ENCODE measurements at regions not wholly inside any gene's neighbourhood (a gene's known extent, or its start where the extent isn't known, plus 50 kb on each side); places are given as distances from the start of the nearest gene placed in this dataset.

DNA sequence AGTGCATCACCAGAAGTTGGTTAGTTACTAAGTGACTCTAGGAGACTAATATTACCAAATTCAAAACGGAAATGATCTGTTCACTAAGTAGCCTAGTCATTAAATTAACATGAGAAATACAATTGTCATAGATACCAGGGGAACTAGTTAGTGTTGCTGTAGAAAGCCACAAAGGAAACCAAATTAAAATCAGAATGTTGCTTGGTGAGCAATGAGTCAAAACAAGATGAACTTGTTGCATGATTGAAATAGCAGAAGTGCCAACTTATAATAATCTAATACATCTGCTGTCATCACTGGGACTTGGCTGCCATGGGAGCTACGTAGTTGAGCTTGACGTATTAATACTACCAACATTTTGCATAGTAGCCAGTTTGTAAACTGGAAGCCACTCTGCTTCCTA, 458.1 kb downstream of the DIPK2A start:
- H3F3A ChIP-seq (ENCODE audit: control insufficient read depth, insufficient read depth) = no peaks in the 10 kb centered on the region
- no peaks in the 10 kb centered on the region for H3K9me2 ChIP-seq (replicated peaks; ENCODE audit: control insufficient read depth, low read length)
- no peak overlapping the region for H3K4me3 ChIP-seq (ENCODE audit: low read length)
- no peaks in the 10 kb centered on the region for H3K4me1 ChIP-seq (ENCODE audit: control insufficient read depth, low read length)
- TF ChIP-seq, protein P1, sequence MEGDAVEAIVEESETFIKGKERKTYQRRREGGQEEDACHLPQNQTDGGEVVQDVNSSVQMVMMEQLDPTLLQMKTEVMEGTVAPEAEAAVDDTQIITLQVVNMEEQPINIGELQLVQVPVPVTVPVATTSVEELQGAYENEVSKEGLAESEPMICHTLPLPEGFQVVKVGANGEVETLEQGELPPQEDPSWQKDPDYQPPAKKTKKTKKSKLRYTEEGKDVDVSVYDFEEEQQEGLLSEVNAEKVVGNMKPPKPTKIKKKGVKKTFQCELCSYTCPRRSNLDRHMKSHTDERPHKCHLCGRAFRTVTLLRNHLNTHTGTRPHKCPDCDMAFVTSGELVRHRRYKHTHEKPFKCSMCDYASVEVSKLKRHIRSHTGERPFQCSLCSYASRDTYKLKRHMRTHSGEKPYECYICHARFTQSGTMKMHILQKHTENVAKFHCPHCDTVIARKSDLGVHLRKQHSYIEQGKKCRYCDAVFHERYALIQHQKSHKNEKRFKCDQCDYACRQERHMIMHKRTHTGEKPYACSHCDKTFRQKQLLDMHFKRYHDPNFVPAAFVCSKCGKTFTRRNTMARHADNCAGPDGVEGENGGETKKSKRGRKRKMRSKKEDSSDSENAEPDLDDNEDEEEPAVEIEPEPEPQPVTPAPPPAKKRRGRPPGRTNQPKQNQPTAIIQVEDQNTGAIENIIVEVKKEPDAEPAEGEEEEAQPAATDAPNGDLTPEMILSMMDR (IDR thresholded peaks at IDR 0.05; ENCODE audit: low read depth, low read length, poor library complexity, severe bottlenecking) = no peak
- TF ChIP-seq EZH2phosphoT487 (IDR thresholded peaks at IDR 0.05; ENCODE audit: borderline replicate concordance, low read length) = no peak
- no peak overlapping the region for H3K27ac ChIP-seq (ENCODE audit: low read depth, low read length)
- no peaks in the 10 kb centered on the region for H3K9me3 ChIP-seq (ENCODE audit: control insufficient read depth, insufficient read depth, low read length)
- H3K27me3 ChIP-seq (ENCODE audit: control insufficient read depth, low read length) = no peaks in the 10 kb centered on the region
- no peaks in the 10 kb centered on the region for H4K20me1 ChIP-seq (ENCODE audit: control insufficient read depth, insufficient read depth, low read depth, low read length)
- no peaks in the 10 kb centered on the region for H3K36me3 ChIP-seq (ENCODE audit: control insufficient read depth, low read length)
- H3K4me2 ChIP-seq (ENCODE audit: low read length) = no peak overlapping the region
- no peaks in the 10 kb centered on the region for H3K79me2 ChIP-seq (ENCODE audit: control insufficient read depth, low read length)

DNA sequence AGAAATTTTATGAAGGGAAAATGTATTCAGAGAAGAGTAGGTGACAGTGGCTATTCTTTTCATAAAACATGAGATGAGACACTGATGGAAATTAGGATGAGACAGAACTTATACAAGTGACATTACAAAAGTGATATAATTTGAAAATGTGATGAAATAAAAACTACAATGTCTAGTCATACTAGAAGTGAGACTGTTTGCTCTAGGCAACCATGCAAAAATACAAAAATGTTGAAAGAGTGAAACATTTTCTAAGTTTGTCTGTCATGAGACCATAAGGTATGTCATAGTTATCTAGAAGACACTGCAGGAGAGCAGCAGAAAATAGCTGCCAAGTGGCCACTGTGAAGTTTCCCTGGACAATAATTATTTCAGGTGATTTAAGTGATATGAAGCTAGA, 459.5 kb downstream of the DIPK2A start:
- TF ChIP-seq EZH2phosphoT487 (IDR thresholded peaks at IDR 0.05; ENCODE audit: borderline replicate concordance, low read length) = no peak
- Histone ChIP-seq H3K9me3 (ENCODE audit: control insufficient read depth, insufficient read depth, low read length) (no peaks in the 10 kb centered on the region), H3F3A (ENCODE audit: control insufficient read depth, insufficient read depth) (no peaks in the 10 kb centered on the region), H3K27ac (ENCODE audit: low read depth, low read length) (no peak overlapping the region), H3K4me2 (ENCODE audit: low read length) (no peak overlapping the region), H3K4me3 (ENCODE audit: low read length) (no peak overlapping the region), H3K36me3 (ENCODE audit: control insufficient read depth, low read length) (no peaks in the 10 kb centered on the region), H3K4me1 (ENCODE audit: control insufficient read depth, low read length) (no peaks in the 10 kb centered on the region), H4K20me1 (ENCODE audit: control insufficient read depth, insufficient read depth, low read depth, low read length) (no peaks in the 10 kb centered on the region), H3K9me2 (replicated peaks; ENCODE audit: control insufficient read depth, low read length) (no peaks in the 10 kb centered on the region), H3K27me3 (ENCODE audit: control insufficient read depth, low read length) (no peaks in the 10 kb centered on the region), H3K79me2 (ENCODE audit: control insufficient read depth, low read length) (no peaks in the 10 kb centered on the region)

DNA sequence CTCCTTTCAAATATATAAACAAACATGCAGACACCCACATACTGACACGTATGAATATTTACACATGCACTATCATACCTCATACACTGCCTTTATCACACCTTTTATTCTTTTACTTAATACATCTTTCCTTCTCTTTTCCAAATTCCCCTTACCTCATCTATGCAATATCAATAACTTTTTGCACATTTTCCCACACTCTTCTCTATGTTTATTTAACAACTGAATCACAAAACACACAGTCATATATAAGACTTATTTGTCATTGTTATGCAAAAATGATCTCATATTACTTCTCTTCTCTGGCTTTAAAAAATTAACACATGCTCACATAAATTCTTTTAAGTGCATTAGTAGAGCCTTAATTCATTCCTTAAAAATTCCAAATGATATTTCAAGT, 461.4 kb downstream of the DIPK2A start:
- Histone ChIP-seq H3K4me1 (ENCODE audit: control insufficient read depth, low read length) (no peaks in the 10 kb centered on the region), H3K9me2 (replicated peaks; ENCODE audit: control insufficient read depth, low read length) (no peaks in the 10 kb centered on the region), H3K79me2 (ENCODE audit: control insufficient read depth, low read length) (no peaks in the 10 kb centered on the region), H3K36me3 (ENCODE audit: control insufficient read depth, low read length) (no peaks in the 10 kb centered on the region), H3K4me3 (ENCODE audit: low read length) (no peak overlapping the region), H3F3A (ENCODE audit: control insufficient read depth, insufficient read depth) (no peaks in the 10 kb centered on the region), H3K27ac (ENCODE audit: low read depth, low read length) (no peak overlapping the region), H3K9me3 (ENCODE audit: control insufficient read depth, insufficient read depth, low read length) (no peaks in the 10 kb centered on the region), H4K20me1 (ENCODE audit: control insufficient read depth, insufficient read depth, low read depth, low read length) (no peaks in the 10 kb centered on the region), H3K27me3 (ENCODE audit: control insufficient read depth, low read length) (no peaks in the 10 kb centered on the region), H3K4me2 (ENCODE audit: low read length) (no peak overlapping the region)
- TF ChIP-seq, protein P1 (IDR thresholded peaks at IDR 0.05; ENCODE audit: low read depth, low read length, poor library complexity, severe bottlenecking) = no peak
- no peak for TF ChIP-seq EZH2phosphoT487 (IDR thresholded peaks at IDR 0.05; ENCODE audit: borderline replicate concordance, low read length)

DNA sequence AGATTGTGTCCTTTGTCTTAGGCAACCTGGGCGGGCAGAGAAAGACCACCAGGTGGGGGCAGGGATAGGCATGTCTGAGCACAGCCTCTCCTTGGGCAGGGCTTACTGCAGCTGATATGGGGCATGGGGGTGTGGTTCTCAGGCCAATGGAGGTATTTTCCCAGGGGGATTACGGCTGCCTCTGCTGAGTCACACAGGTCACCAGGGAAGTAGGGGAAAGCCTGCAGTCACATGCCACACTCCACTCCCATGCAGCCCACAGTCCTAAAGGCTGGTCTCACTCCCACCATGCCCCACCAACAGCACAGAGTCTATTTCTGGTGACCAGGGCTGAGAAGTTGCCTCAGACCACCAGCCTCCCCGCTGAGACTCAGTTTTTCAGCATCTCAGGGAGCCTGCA, 466.4 kb downstream of the DIPK2A start:
- H3K4me1 ChIP-seq (ENCODE audit: control insufficient read depth, low read length) = no peaks in the 10 kb centered on the region
- H3F3A ChIP-seq (ENCODE audit: control insufficient read depth, insufficient read depth) = no peaks in the 10 kb centered on the region
- no peak overlapping the region for H3K4me2 ChIP-seq (ENCODE audit: low read length)
- no peaks in the 10 kb centered on the region for H4K20me1 ChIP-seq (ENCODE audit: control insufficient read depth, insufficient read depth, low read depth, low read length)
- no peak overlapping the region for H3K4me3 ChIP-seq (ENCODE audit: low read length)
- H3K36me3 ChIP-seq (ENCODE audit: control insufficient read depth, low read length) = no peaks in the 10 kb centered on the region
- no peaks in the 10 kb centered on the region for H3K9me3 ChIP-seq (ENCODE audit: control insufficient read depth, insufficient read depth, low read length)
- H3K27ac ChIP-seq (ENCODE audit: low read depth, low read length) = no peak overlapping the region
- H3K9me2 ChIP-seq (replicated peaks; ENCODE audit: control insufficient read depth, low read length) = no peaks in the 10 kb centered on the region
- no peaks in the 10 kb centered on the region for H3K79me2 ChIP-seq (ENCODE audit: control insufficient read depth, low read length)
- no peaks in the 10 kb centered on the region for H3K27me3 ChIP-seq (ENCODE audit: control insufficient read depth, low read length)
- TF ChIP-seq, protein P1 (IDR thresholded peaks at IDR 0.05; ENCODE audit: low read depth, low read length, poor library complexity, severe bottlenecking) = no peak
- TF ChIP-seq EZH2phosphoT487 (IDR thresholded peaks at IDR 0.05; ENCODE audit: borderline replicate concordance, low read length) = no peak

All from DOHH2 (cell line).